Cardiac muscle cell (in vitro differentiated cells and primary cell): ENCODE measurements at regions not wholly inside any gene's neighbourhood (a gene's known extent, or its start where the extent isn't known, plus 50 kb on each side); places are given as distances from the start of the nearest gene placed in this dataset.

Experiments used
- DNase-seq, 2 donors: peaks; one replicate each; pipeline versions ENCODE4 v3.0.0 to v3.0.0-alpha.2; 2010 to 2017; ENCODE audit warnings: low read depth in 1 of 2, low spot score in 1 of 2
- H3K27ac ChIP-seq: fragments of 200-600 bp; sonication (generic); 2 replicates; pipeline ENCODE4 v1.5.1; 2016
- H3K27me3 ChIP-seq: fragments of 200-600 bp; sonication (generic); 2 replicates; pipeline ENCODE4 v1.6.0; 2016; ENCODE audit warnings: control low read depth
- H3K36me3 ChIP-seq: fragments of 200-600 bp; sonication (generic); 2 replicates; pipeline ENCODE4 v1.5.1; 2016; ENCODE audit warnings: control low read depth
- H3K4me1 ChIP-seq: fragments of 200-600 bp; sonication (generic); 2 replicates; pipeline ENCODE4 v1.8.1; 2017; ENCODE audit warnings: low read depth, mild to moderate bottlenecking, mixed run types
- H3K4me3 ChIP-seq: fragments of 200-600 bp; sonication (generic); 2 replicates; pipeline ENCODE4 v1.5.1; 2016; ENCODE audit warnings: mild to moderate bottlenecking
- H3K9me3 ChIP-seq: fragments of 200-600 bp; sonication (generic); 2 replicates; pipeline ENCODE4 v1.5.1; 2017; ENCODE audit warnings: low read depth, mild to moderate bottlenecking, control low read depth
- CTCF ChIP-seq: IDR thresholded peaks from 2 replicates; pipeline ENCODE4 v1.5.1; 2012; ENCODE audit warnings: low read depth, mild to moderate bottlenecking, low read length

- peaks cover 13% of the 10 kb centered on the region for H3K4me1 ChIP-seq
- no peaks in the 10 kb centered on the region for H3K36me3 ChIP-seq
- no peak overlapping the region for H3K4me3 ChIP-seq
- TF ChIP-seq CTCF, result no peak
- H3K9me3 ChIP-seq, result no peaks in the 10 kb centered on the region
- H3K27me3 ChIP-seq, result no peaks in the 10 kb centered on the region
- no peak for DNase-seq
- no peak overlapping the region for H3K27ac ChIP-seq
Measured at GRCh38 chr6:22003287-22003686, 293.5 kb downstream of the PRL start.

- TF ChIP-seq CTCF, result no peak
Measured at GRCh38 chr6:22006795-22007194, 290.0 kb downstream of the PRL start.

GRCh38 chr6:22007469-22007868 is 289.4 kb downstream of the PRL start:
- no peaks in the 10 kb centered on the region for H3K27me3 ChIP-seq
- TF ChIP-seq CTCF, result no peak
- no peak overlapping the region for H3K4me3 ChIP-seq
- H3K36me3 ChIP-seq, result no peaks in the 10 kb centered on the region
- H3K4me1 ChIP-seq, result peaks cover 10% of the 10 kb centered on the region
- H3K9me3 ChIP-seq, result no peaks in the 10 kb centered on the region
- H3K27ac ChIP-seq, result no peak overlapping the region
- no peak for DNase-seq

More at GRCh38 chr6:22006795-22007194, 290.0 kb downstream of the PRL start:
- no peak for DNase-seq
- no peaks in the 10 kb centered on the region for H3K9me3 ChIP-seq
- peaks cover 12% of the 10 kb centered on the region for H3K4me1 ChIP-seq
- H3K27me3 ChIP-seq, result no peaks in the 10 kb centered on the region
- no peak overlapping the region for H3K27ac ChIP-seq
- H3K36me3 ChIP-seq, result no peaks in the 10 kb centered on the region
- H3K4me3 ChIP-seq, result no peak overlapping the region

GRCh38 chr6:22008248-22008836 is 288.5 kb downstream of the PRL start:
- no peak for TF ChIP-seq CTCF
- Histone ChIP-seq H3K4me1 (peaks cover 8% of the 10 kb centered on the region), H3K27me3 (no peaks in the 10 kb centered on the region), H3K36me3 (no peaks in the 10 kb centered on the region), H3K27ac (no peak overlapping the region), H3K4me3 (no peak overlapping the region), H3K9me3 (no peaks in the 10 kb centered on the region)
- DNase-seq, result no peak

GRCh38 chr6:22010102-22010501 is 286.7 kb downstream of the PRL start:
- H3K27ac ChIP-seq, result no peak overlapping the region
- no peak for DNase-seq
- no peaks in the 10 kb centered on the region for H3K36me3 ChIP-seq
- H3K9me3 ChIP-seq, result no peaks in the 10 kb centered on the region
- peaks cover 8% of the 10 kb centered on the region for H3K4me1 ChIP-seq
- no peaks in the 10 kb centered on the region for H3K27me3 ChIP-seq
- TF ChIP-seq CTCF, result no peak
- H3K4me3 ChIP-seq, result no peak overlapping the region
